Astrocyte (in vitro differentiated cells and primary cell): ENCODE measurements at regions not wholly inside any gene's neighbourhood (a gene's known extent, or its start where the extent isn't known, plus 50 kb on each side); places are given as distances from the start of the nearest gene placed in this dataset.

Source experiments
- CTCF ChIP-seq: IDR thresholded peaks from 2 replicates; pipeline ENCODE4 v1.5.1; 2011; ENCODE audit warnings: low read depth, mild to moderate bottlenecking, inconsistent platforms, low read length, moderate library complexity; ENCODE audit not compliant: insufficient read depth
- EZH2 ChIP-seq: IDR thresholded peaks from 2 replicates; pipeline ENCODE4 v1.6.1; 2012; ENCODE audit warnings: mild to moderate bottlenecking, low read length, inconsistent platforms; ENCODE audit not compliant: insufficient read depth

DNA sequence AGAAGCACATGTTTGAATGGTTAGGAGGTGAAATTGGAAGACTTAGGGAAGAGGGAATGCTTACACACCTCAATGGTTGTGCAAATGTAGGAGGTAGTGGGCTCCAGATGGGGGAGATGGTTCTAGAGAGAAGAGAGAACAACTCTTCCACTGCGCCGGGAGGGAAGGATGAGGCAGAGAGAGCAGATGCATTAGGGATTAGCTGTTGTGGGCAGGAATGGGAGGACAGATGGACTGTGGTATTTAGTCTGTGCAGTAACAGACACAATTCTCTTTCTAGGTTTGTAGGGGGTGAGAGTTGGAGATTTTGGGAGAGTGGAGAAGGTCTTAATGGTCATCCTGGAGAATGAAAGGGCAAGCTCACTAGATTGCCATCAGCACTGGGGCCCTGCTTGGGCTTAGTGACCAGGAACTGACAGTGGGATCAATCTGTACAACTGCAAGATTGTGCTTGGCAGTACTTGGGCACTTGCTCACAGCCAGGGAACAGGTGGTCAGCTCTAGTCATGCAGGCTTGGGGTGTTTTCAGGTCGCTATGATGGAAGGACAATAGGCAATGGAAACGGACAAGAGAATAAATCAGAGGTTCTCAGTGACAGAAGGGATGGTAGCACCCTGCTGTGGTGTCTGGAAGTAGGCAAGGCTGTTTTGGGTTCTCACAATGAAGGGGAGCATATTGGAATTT, 182.0 kb upstream of the MYLIP start:
- TF ChIP-seq CTCF (no peak), EZH2 (no peak)
